ENCODE measurements at regions not wholly inside any gene's neighbourhood (a gene's known extent, or its start where the extent isn't known, plus 50 kb on each side); places are given as distances from the start of the nearest gene placed in this dataset.

- TF ChIP-seq ZNF512 (CRISPR knock-in tag; IDR thresholded peaks at IDR 0.05; ENCODE audit: borderline replicate concordance) (no peak), ZMAT4 (CRISPR knock-in tag; IDR thresholded peaks at IDR 0.05) (no peak), NR1H2 (CRISPR knock-in tag; IDR thresholded peaks at IDR 0.05) (no peak), RELA (CRISPR knock-in tag; IDR thresholded peaks at IDR 0.05; ENCODE audit: borderline replicate concordance) (no peak), HMGXB4 (CRISPR knock-in tag; IDR thresholded peaks at IDR 0.05) (no peak), CREM (CRISPR knock-in tag; IDR thresholded peaks at IDR 0.05) (no peak), OVOL2 (CRISPR knock-in tag; IDR thresholded peaks at IDR 0.05; ENCODE audit: borderline replicate concordance) (no peak)
These were observed 105.7 kb upstream of the ERBB4 start (continued) for GRCh38 chr2:212644195-212644837.

GRCh38 chr2:212640428-212640827, 101.8 kb upstream of the ERBB4 start:
- H3K9me3 Mint-ChIP-seq = no peaks in the 10 kb centered on the region
- POLR2A ChIA-PET = no interaction called here
- DNase-seq (ENCODE audit: low spot score) = no peak
- no peak overlapping the region for H3K27ac Mint-ChIP-seq
- H3K27me3 Mint-ChIP-seq (ENCODE audit: low read depth) = no peaks in the 10 kb centered on the region
- no peaks in the 10 kb centered on the region for H3K36me3 Mint-ChIP-seq
- H3K4me1 Mint-ChIP-seq = peaks cover 9% of the 10 kb centered on the region
- ATAC-seq = no peak
- no peak overlapping the region for H3K4me3 Mint-ChIP-seq
- CTCF ChIA-PET = no interaction called here
- TF ChIP-seq SMAD4 (CRISPR knock-in tag; IDR thresholded peaks at IDR 0.05) (no peak), ETV6 (CRISPR knock-in tag; IDR thresholded peaks at IDR 0.05) (no peak), IRF1 (CRISPR knock-in tag; IDR thresholded peaks at IDR 0.05) (no peak), SMAD3 (CRISPR knock-in tag; IDR thresholded peaks at IDR 0.05; ENCODE audit: borderline replicate concordance) (no peak), AFF4 (CRISPR knock-in tag; IDR thresholded peaks at IDR 0.05; ENCODE audit: borderline replicate concordance) (no peak), HMGXB4 (CRISPR knock-in tag; IDR thresholded peaks at IDR 0.05) (no peak), FOXJ3 (CRISPR knock-in tag; IDR thresholded peaks at IDR 0.05; ENCODE audit: borderline replicate concordance) (no peak), ZNF281 (CRISPR knock-in tag; IDR thresholded peaks at IDR 0.05) (no peak), CREB1 (CRISPR knock-in tag; IDR thresholded peaks at IDR 0.05) (no peak), KAT7 (CRISPR knock-in tag; IDR thresholded peaks at IDR 0.05; ENCODE audit: borderline replicate concordance) (no peak), ATF2 (CRISPR knock-in tag; IDR thresholded peaks at IDR 0.05; ENCODE audit: borderline replicate concordance, low read depth) (no peak), CBFB (CRISPR knock-in tag; IDR thresholded peaks at IDR 0.05; ENCODE audit: low read depth) (no peak)
